SJCRH30 (cell line): ENCODE measurements at regions not wholly inside any gene's neighbourhood (a gene's known extent, or its start where the extent isn't known, plus 50 kb on each side); places are given as distances from the start of the nearest gene placed in this dataset.
A peak's percentile ranks its signal among the peaks of the same experiment; 100 is the strongest.

Experiments
- DNase-seq, 2 experiments: peaks; one replicate each; pipeline ENCODE4 v3.0.0-alpha.2; 2015 to 2020
- H3K27ac ChIP-seq: fragments of 250-450 bp; sonication (Bioruptor Pico); 2 replicates; pipeline ENCODE4 v1.5.1; 2020; ENCODE audit warnings: mild to moderate bottlenecking, moderate library complexity
- H3K27me3 ChIP-seq: fragments of 250-450 bp; sonication (Bioruptor Pico); 2 replicates; pipeline ENCODE4 v1.5.1; 2020; ENCODE audit warnings: mild to moderate bottlenecking, moderate library complexity
- H3K36me3 ChIP-seq: fragments of 250-450 bp; sonication (Bioruptor Pico); 2 replicates; pipeline ENCODE4 v1.5.1; 2020; ENCODE audit warnings: mild to moderate bottlenecking, moderate library complexity
- H3K4me1 ChIP-seq: fragments of 250-450 bp; sonication (Bioruptor Pico); 2 replicates; pipeline ENCODE4 v1.5.1; 2020; ENCODE audit warnings: mild to moderate bottlenecking, moderate library complexity
- H3K4me3 ChIP-seq: fragments of 250-450 bp; sonication (Bioruptor Pico); 2 replicates; pipeline ENCODE4 v1.5.1; 2020; ENCODE audit warnings: mild to moderate bottlenecking, moderate library complexity
- H3K9me3 ChIP-seq: fragments of 250-450 bp; sonication (Bioruptor Pico); replicated peaks from 2 replicates; pipeline ENCODE4 v1.5.1; 2020; ENCODE audit warnings: mild to moderate bottlenecking, moderate library complexity

DNA sequence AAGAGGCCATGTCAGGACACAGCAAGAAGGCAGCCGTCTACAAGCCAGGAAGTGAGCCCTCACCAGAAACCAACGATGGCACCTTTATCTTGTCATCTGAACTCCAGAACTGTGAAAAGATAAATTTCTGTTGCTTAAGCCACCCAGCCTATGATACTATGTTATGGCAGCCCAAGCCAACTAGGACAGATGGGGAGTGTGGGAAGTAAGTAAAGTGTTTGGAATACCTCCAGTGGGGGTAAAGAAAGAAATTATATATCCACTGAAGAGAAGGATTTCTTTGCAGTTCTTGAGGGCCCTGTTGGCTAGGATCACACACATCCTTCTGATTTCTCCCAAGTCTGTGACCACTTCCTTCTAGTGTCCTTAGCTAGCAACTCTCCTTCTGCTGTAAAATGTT, 384.4 kb downstream of the TNS3 start:
- DNase-seq: no peak
- Histone ChIP-seq H3K27me3 (no peaks in the 10 kb centered on the region), H3K4me3 (no peak overlapping the region), H3K4me1 (no peaks in the 10 kb centered on the region), H3K36me3 (no peaks in the 10 kb centered on the region), H3K27ac (no peak overlapping the region), H3K9me3 (no peaks in the 10 kb centered on the region; the same call in 1 of the 2 replicates)

DNA sequence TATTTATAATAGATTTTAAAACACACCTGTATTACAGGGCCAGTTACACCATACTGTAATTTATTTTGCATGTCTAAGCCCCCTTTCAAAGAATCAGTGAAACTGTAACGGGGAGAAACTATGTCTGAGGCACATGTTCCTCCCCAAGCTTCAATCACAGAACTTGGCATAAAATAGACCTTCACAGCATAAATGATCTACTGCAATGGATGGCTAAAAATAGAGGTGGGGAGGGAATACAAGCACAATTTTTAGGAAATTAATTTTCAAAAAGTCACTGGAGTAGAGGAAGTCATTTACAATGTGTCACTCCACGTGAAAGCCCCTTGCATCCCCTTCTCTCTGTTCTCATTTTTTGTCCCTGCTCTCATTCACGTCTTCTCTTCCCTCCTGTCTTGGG, 385.2 kb downstream of the TNS3 start:
- Histone ChIP-seq H3K27ac (no peak overlapping the region), H3K4me3 (no peak overlapping the region), H3K36me3 (no peaks in the 10 kb centered on the region), H3K27me3 (no peaks in the 10 kb centered on the region), H3K4me1 (no peaks in the 10 kb centered on the region), H3K9me3 (no peaks in the 10 kb centered on the region; the same call in 1 of the 2 replicates)
- no peak for DNase-seq

DNA sequence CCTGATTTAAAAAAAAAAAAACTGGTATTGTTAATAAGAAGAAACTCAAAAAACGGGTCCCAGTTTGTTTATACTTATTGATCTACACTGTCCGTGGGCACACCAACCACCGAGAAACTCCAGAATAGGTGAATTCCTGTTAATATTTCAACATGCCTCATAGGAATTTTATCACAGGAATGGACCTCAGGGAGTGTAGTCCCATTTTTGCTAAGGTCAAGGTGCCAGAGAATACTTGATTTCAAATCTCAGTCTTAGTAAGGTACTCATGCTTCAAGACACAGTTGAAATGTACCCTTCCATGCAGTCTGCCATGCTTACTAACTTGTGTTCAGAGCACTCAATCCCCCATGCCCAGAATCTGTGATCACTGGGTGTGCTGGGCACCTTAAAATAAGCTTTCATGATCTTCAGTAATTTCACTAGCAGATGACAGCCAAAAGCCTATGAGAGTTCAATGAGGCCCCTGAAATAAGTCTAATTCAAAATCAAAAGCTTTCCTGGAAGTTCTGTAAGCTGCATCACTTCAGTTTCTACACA, 385.7 kb downstream of the TNS3 start:
- H3K9me3 ChIP-seq: no peaks in the 10 kb centered on the region; the same call in 1 of the 2 replicates
- no peak for DNase-seq
- H3K27me3 ChIP-seq: no peaks in the 10 kb centered on the region
- no peak overlapping the region for H3K27ac ChIP-seq
- H3K4me1 ChIP-seq: no peaks in the 10 kb centered on the region
- no peaks in the 10 kb centered on the region for H3K36me3 ChIP-seq
- no peak overlapping the region for H3K4me3 ChIP-seq

DNA sequence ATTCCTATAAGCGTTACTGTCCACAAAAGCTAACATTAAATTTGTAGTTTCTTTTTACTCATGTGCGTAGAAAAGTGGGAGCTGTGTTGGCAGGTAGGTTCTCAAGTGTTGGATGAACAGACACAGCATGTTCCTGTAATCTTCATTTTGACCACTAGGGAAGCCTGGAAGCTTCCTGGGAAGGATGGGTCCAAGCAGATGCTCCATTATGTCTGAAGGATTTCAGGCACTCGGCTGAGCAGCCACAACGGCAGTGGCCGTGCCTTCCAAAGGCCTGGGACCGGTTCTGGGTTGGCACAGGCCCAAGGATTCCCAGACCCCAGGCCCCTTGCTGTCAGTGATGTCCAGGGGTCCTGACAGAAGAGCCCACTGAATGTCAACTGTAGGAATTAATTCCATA, 386.3 kb downstream of the TNS3 start:
- Histone ChIP-seq H3K4me1 (no peaks in the 10 kb centered on the region), H3K36me3 (no peaks in the 10 kb centered on the region), H3K27ac (no peak overlapping the region), H3K4me3 (no peak overlapping the region), H3K27me3 (no peaks in the 10 kb centered on the region), H3K9me3 (no peaks in the 10 kb centered on the region; the same call in 1 of the 2 replicates)
- DNase-seq: peak in 1 of 2 experiments; percentile 41

DNA sequence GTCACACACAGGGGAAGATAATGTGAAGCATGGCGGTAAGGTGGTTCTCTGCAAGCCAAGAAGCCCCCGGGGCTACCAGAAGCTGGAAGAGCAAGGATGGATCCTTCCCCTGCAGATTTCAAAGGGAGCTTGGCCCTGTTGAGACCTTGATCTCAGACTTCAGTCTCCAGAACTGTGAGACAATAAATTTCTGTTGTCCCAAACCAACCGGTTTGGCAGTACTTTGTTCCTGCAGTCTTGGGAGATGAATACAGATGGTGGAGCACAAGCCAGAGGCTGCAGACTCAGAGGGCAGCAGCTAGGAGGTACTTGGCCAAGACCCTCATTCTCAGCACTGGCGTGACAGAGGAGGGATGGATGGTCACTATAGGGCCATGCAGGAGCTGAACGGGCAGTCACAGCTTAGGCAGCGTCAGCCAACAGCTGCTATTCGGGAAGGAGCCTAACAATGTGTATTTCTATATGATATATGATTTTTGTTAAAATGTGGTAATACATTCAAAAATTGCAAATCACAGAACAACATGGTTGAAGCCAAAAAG, 387.3 kb downstream of the TNS3 start:
- no peak overlapping the region for H3K27ac ChIP-seq
- DNase-seq: no peak
- H3K36me3 ChIP-seq: no peaks in the 10 kb centered on the region
- no peak overlapping the region for H3K4me3 ChIP-seq
- H3K9me3 ChIP-seq: no peaks in the 10 kb centered on the region; the same call in 1 of the 2 replicates
- H3K4me1 ChIP-seq: no peaks in the 10 kb centered on the region
- H3K27me3 ChIP-seq: no peaks in the 10 kb centered on the region

DNA sequence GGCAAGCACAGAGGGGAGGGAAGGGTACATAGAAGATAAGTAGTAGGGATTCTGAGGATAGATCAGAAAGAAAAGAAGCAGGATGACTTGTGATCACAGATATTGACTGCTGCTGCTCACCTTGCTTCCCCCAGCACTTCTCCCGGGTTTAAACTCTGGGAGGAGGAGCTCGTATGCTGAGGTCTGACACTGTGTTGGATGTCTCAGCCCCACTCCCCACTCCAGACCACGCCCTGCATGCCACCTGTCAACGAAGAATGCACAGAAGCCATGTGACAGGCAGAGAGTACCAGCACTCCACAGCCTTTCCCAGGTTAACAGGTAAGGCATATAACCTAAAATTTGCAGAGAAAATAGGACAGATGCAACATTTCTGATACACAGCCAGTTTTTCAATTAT, 388.9 kb downstream of the TNS3 start:
- H3K4me1 ChIP-seq: no peaks in the 10 kb centered on the region
- no peak overlapping the region for H3K27ac ChIP-seq
- no peak overlapping the region for H3K4me3 ChIP-seq
- no peaks in the 10 kb centered on the region; the same call in 1 of the 2 replicates for H3K9me3 ChIP-seq
- H3K27me3 ChIP-seq: no peaks in the 10 kb centered on the region
- no peaks in the 10 kb centered on the region for H3K36me3 ChIP-seq
- DNase-seq: no peak

DNA sequence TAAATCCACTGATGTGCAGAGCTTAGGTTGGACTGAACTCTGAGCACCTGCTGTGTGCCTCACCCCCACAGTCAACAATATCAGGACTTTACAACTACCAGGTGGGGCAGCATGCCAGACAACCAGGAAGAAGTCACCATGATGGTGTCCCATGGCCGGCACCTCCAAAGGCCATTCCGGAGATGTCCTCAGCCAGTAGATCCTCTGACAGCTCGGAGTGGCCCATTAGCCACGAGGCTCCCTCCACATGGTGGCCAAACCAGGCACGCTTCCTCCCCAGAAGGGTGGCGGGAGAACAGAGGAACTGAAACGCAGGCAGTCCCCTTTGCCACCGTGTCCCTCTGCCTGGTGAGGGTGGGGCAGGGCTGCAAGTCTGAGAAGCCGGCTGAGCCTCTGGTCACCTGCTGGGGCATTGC, 390.0 kb downstream of the TNS3 start:
- Histone ChIP-seq H3K4me3 (no peak overlapping the region), H3K9me3 (no peaks in the 10 kb centered on the region; the same call in 1 of the 2 replicates), H3K36me3 (no peaks in the 10 kb centered on the region), H3K27me3 (no peaks in the 10 kb centered on the region), H3K27ac (no peak overlapping the region), H3K4me1 (no peaks in the 10 kb centered on the region)
- no peak for DNase-seq

DNA sequence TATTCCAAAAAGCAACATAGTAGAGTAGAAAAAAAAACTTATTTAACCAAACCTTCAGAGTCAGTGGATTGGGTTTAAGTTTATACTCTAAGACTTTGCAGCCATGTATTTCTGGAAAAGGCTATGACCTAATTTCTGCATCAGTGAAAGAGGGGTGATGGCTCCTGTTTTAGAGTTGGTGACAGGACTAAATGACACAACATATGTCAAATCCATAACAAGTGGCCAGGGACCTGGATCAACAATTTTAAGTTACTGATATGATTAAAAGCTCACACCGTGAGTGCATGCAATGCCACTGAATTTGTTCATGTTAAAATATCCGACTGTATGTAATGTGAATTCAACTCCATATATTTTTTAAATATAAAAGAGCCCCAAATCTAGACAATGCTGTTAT, 390.6 kb downstream of the TNS3 start:
- H3K27ac ChIP-seq: no peak overlapping the region

DNA sequence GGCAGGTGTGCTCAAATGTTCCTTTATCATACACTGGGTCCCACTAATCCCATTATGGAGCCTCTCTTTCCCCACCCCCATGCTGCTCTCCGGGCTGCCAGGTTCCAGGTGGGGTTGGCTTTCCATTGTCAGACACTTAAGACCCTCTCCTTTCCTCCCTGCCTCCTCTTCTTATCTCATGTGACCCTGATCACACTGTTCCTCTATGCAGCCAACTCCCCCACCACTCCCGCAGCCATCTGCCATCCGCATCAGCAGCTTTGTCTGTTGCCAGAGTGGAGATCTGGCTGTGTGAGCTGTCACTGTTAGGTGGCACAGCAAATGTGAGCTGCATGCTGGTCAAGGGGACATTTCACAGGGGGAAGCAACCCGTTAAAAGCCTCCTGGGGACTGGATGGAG, 391.4 kb downstream of the TNS3 start:
- Histone ChIP-seq H3K36me3 (no peaks in the 10 kb centered on the region), H3K4me3 (no peak overlapping the region), H3K27me3 (no peaks in the 10 kb centered on the region), H3K9me3 (no peaks in the 10 kb centered on the region; the same call in 1 of the 2 replicates), H3K4me1 (no peaks in the 10 kb centered on the region), H3K27ac (no peak overlapping the region)
- no peak for DNase-seq

More for the DNA sequence above, 390.6 kb downstream of the TNS3 start:
- no peaks in the 10 kb centered on the region for H3K36me3 ChIP-seq
- no peaks in the 10 kb centered on the region for H3K4me1 ChIP-seq
- no peak for DNase-seq
- H3K27me3 ChIP-seq: no peaks in the 10 kb centered on the region
- no peak overlapping the region for H3K4me3 ChIP-seq
- H3K9me3 ChIP-seq: no peaks in the 10 kb centered on the region; the same call in 1 of the 2 replicates

DNA sequence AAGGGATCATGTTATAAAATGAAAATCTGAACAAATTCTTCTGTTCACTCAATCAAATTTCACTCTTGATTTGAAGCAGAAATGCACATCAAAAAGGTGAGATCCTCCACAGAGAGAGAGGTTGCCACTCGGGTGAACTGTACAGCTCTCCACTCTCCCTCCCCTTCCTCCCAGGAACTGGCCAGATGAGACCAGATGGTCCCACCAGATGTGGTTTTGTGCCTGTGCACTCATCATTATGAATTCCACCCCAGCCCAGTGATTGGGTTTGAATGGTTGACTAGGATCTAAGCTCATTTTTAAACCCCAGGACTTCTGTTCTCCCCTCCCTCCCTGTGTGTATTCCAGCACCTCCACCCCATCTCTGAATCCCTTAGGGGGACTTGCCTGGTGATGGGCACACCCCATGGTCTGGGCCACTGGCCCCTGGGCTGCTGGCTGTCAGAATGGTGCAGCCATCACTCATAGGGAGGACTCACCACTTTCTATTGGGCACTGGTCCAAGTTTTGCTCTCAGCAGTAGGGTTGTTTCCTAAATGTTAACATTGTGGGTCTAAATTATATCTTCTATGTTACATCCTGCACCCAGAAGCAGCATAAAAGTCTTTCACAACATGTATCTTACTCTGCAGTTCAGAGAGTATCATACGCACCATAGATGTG, 393.1 kb downstream of the TNS3 start:
- Histone ChIP-seq H3K4me3 (no peak overlapping the region), H3K27ac (no peak overlapping the region), H3K27me3 (no peaks in the 10 kb centered on the region), H3K9me3 (no peaks in the 10 kb centered on the region), H3K36me3 (no peaks in the 10 kb centered on the region), H3K4me1 (no peaks in the 10 kb centered on the region)
- no peak for DNase-seq

DNA sequence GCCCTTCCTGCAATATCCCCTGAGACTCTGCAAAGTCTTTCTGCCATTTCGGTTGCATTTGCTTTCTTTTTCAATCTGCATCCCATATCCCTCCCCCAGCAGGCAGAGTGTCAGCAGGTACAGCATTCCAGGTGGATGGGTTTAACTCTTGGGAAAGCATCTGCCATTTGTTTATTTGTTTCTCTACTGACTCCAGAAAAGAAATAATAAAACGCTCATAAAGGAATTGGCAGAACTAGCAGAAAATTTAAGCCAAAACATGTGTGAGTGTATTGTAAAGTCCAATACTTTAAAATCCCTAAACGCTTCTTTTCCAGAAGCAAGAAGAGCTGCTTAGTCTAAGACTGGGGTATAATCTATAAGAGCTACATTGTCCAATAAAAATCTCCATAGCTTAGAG, 393.8 kb downstream of the TNS3 start:
- H3K9me3 ChIP-seq: no peaks in the 10 kb centered on the region
- no peak overlapping the region for H3K27ac ChIP-seq
- no peak for DNase-seq
- H3K4me1 ChIP-seq: no peaks in the 10 kb centered on the region
- H3K27me3 ChIP-seq: no peaks in the 10 kb centered on the region
- no peaks in the 10 kb centered on the region for H3K36me3 ChIP-seq
- no peak overlapping the region for H3K4me3 ChIP-seq

DNA sequence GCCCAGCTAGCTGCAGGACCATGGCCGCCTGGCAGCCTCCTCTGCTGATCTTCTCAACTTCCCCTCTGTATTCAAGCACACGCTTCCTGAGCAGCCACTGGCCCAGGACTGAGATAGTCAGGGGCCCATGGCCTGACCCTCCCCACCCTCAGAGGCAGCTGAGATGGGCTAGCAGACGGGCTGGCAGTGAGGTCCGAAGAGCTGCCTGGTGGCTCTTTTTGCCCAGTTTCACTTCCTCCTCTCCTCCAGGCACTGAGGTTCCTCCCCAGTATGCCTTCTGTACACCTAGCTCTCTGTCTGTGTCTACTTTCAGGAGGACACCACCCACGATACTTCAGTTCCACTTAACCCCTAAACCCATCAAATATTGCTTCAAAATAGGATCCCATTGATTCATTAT, 395.6 kb downstream of the TNS3 start:
- no peaks in the 10 kb centered on the region for H3K27me3 ChIP-seq
- H3K27ac ChIP-seq: no peak overlapping the region
- no peak for DNase-seq
- H3K4me3 ChIP-seq: no peak overlapping the region
- no peaks in the 10 kb centered on the region for H3K36me3 ChIP-seq
- no peaks in the 10 kb centered on the region for H3K9me3 ChIP-seq
- H3K4me1 ChIP-seq: no peaks in the 10 kb centered on the region

DNA sequence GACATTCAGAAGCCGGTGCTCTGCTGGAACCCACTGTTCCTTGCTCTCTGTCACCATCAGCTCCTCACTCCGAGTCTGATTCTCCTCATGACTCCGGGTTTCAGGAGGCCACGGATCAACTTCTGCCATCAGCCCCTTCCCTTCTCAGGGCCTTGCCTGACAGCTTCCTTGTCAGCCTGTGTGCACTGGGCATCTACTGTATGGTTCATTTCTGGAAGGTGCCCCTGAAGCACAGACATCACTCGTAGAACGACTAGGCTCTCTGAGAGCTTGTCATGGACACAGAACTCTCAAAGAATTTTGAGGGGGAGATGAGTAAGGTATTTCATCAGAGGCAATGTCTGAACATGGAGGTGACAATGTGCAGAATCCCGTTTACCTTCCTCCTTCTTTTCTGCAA, 396.1 kb downstream of the TNS3 start:
- H3K36me3 ChIP-seq: no peaks in the 10 kb centered on the region
- H3K4me3 ChIP-seq: no peak overlapping the region
- no peaks in the 10 kb centered on the region for H3K27me3 ChIP-seq
- no peak overlapping the region for H3K27ac ChIP-seq
- no peaks in the 10 kb centered on the region for H3K9me3 ChIP-seq
- H3K4me1 ChIP-seq: no peaks in the 10 kb centered on the region
- no peak for DNase-seq

DNA sequence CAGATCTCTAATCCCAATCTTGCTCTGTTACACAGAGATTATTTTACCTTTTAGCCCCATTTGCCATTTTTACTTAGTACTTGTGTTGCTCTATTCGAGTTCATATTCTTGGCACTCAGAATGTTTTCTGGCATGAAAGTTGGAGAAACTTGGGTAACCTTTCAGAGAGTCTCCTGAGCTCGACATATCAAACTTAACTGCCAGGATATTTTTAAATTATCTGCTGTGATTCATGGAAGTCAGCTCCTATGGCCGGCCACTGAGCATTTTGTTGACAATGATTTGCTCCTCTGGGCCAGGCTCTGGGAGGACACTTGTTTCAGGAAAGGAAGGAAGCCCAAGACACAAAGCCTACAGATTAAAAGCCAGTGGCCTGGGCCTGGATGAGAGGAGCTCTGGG, 396.7 kb downstream of the TNS3 start:
- H3K36me3 ChIP-seq: no peaks in the 10 kb centered on the region
- peaks cover 5% of the 10 kb centered on the region for H3K4me1 ChIP-seq
- no peaks in the 10 kb centered on the region for H3K9me3 ChIP-seq
- H3K4me3 ChIP-seq: no peak overlapping the region
- H3K27me3 ChIP-seq: no peaks in the 10 kb centered on the region
- no peak overlapping the region for H3K27ac ChIP-seq
- no peak for DNase-seq

DNA sequence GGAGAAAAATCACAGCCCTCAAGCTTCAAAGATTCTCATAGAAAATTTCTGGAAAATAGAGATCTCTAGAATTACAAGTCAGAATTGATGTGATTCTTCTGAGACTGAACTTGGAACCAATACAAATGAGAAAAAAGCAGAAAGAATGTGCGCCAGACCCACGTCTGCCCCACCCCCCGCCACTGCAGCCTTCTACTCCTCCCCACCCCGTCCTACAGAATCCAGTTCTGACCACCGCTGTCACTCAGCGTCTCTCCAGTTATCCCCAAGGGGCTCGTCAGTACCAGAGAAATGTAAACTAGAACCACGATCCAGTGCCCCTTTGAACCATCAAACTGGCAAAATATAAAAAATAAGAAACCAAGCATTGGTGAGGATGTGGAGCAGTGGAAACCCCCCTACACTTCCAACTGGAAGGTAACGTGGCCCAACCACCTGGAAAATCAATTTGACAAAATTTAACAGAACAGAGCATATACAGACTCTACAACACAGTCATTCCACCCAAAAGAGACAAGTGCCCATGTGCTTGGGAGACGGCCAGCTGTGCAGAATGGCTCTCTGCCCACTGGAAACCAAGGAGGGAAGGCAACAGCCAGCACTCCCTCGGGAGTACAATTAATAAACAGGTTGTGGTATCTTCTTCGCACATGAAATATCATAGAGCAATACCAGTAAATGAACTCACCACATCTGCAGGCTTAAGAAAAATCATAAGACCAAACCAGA, 397.9 kb downstream of the TNS3 start:
- no peaks in the 10 kb centered on the region for H3K36me3 ChIP-seq
- no peaks in the 10 kb centered on the region for H3K9me3 ChIP-seq
- H3K27me3 ChIP-seq: no peaks in the 10 kb centered on the region
- peak in 1 of 2 experiments; percentile 49 for DNase-seq
- no peak overlapping the region for H3K4me3 ChIP-seq
- H3K27ac ChIP-seq: no peak overlapping the region
- H3K4me1 ChIP-seq: peaks cover 12% of the 10 kb centered on the region
